HG03565 (cell line): ENCODE measurements at regions not wholly inside any gene's neighbourhood (a gene's known extent, or its start where the extent isn't known, plus 50 kb on each side); places are given as distances from the start of the nearest gene placed in this dataset.

Experiments
- ATAC-seq: cut with Tn5 transposase; IDR thresholded peaks from one replicate; pipeline ENCODE4 v1.9.1; 2021; ENCODE audit warnings: mild to moderate bottlenecking, moderate library complexity; ENCODE audit not compliant: unreplicated experiment

DNA sequence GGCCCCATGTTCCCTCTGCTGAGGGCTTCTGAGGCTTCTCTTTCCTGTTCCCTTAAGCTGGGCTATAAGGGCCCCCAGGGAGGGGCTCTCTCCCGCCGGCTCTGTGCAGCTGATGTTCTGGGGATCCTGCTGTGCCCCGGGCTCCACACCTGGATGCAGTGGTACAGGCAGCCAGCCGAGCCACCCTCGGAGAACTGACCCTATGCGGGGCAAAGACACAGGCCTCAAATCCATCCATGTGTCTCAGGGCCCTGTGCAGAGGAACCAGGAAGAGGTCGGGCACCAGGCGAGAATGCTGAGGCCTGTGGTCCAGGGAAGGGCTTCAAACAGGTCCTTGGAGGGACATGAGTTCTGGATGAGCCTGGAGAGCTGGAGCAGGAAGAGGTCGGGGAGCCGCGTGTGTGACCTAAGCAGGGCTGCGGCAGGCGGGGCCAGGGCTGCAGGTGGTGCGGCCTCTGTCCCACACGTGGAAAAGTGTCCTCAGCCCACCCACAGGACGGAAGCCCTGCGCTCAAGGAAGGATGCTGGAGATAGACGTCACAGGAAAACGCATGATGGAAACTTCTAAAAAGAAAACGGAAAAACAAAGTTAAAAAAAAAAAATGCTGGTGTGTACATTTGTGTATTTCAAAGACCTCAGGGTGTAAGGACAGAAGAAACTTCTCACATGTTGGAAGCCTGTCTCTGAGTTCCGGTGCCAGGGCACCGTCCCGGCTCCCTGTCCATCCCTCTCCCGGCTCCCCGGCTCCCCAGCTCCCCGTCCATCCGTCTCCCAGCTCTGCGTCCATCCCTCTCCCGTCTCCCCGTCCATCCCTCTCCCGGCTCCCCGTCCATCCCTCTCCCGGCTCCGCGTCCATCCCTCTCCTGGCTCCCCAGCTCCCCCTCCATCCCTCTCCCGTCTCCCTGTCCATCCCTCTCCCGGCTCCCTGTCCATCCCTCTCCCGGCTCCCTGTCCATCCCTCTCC lies 1149.2 kb downstream of the BRD1 start:
- ATAC-seq, result no peak

DNA sequence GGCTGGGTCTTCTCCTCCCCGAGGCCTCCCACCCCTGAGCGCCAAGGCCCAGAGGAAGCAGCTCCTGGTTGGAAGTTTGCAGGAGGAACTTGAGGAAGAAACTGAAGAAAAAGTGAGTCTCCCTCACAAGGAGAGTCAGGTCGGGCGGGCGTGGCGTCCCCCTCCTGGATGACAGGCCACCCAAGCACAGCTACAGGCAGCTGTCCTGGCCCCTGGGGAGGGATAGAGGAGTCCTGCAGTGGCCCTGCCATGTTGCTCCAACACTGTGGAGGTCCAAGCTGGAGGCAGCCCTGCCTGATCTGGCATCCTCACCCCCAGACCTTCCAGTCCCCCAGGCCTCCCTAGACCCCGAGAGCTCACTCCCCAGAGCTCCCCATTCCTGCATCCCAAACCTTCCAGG lies 1150.1 kb downstream of the BRD1 start:
- ATAC-seq, result no peak

DNA sequence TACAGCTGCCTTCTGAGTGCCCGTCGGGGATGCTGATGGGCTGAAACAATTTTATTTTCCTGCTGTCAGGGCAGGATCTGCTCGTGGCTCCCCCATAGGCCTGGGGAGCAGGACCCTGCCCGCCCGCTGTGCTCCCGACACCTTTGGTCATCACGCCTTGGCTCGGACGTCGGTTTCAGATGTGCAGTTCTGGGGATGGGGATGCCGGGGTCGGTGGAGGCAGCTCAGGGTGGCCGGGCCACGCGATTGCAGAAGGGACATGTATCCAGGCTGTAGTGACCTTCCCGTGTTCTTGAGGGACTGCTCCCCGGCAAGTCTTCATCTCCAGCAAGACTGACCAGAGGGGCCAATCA lies 1150.5 kb downstream of the BRD1 start:
- no peak for ATAC-seq

DNA sequence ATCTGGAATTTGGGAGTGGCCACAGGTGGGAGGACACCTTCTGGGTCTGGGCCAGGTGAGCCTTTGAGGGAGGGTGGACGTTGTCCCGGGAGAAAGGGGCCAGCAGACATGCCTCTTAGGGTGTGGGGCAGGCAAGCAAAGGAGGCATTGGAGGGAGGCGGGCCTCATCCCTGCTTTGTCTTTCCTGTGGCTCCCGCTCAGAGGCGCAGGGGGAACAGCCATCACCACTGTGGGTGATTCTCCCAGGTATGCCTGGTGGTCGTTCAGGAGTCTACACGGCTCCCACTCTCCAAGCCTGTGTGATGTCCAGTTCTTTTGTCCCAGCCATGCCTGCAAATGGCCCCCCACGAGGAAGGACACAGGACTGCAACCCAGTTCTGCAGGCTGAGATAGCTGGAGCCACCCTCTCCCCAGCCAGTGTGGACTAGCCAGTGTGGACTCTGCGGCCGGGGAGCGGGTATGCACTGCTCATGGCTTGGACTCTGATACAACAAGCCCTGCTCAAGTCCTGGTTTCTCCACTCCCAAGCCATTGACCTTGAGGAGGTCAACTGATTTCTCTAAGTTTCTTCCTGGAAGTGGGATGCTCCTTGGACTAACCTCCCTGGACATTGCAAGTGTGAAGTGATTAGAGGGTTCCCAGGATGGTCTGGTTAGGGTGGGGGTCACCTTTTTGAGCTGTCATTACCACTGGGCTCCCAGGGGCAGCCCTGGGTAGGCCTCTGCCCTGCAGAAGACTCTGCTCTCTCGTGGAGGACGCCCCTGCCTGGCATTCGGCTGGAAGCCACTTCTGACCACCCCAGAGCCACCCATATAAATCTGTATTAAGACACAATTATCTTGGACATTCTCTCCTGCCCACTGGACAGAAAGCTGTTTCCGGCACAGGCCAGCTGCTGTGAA lies 1151.2 kb downstream of the BRD1 start:
- ATAC-seq, result no peak

DNA sequence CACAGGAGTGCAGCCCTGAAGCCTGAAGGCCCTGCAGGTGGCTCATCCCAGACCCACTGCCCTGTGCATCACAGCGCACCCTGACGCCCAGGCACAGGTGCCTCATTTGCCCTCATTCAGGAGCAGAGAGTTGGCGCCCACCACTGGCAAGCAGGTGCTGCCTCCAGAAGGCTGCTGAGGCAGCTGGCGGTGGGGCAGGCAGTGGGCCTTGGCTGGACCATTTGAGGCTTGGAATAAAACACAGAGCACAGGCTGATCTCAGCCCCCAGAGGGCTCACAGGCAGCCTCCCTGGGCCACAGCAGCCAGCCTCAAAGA lies 1151.9 kb downstream of the BRD1 start:
- ATAC-seq, result no peak

DNA sequence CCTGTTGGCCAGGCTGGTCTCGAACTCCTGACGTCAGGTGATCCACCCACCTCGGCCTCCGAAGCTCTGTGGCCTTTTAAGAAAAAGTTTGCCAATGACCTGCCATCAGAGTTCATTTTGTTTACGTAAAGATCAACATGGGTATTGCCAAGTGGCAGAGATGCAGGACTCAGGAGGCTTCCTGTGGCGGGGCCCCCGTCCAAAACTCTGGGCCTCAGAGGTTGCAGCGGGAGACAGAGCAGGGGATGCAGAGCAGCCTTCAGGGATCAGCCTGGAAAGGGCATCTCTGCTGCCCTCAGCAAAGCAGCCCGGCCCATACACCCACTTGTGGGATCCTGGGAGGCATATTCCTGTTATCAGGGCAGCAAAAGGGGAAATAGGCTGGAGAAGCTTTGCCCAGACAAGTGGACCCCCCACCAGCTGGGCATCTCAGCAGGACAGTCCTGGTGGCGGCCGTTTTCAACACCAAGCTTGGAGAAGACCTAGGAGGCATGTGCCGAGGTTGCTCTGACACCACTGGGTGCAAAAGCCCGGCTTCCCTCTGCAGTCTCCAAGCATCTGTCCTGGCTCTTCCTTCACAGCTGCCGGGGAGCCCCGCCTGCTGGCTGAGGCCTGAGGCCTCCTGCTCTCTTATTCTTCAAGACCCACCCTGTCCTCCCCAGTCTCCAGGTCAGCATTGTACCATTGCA lies 1152.4 kb downstream of the BRD1 start:
- no peak for ATAC-seq

DNA sequence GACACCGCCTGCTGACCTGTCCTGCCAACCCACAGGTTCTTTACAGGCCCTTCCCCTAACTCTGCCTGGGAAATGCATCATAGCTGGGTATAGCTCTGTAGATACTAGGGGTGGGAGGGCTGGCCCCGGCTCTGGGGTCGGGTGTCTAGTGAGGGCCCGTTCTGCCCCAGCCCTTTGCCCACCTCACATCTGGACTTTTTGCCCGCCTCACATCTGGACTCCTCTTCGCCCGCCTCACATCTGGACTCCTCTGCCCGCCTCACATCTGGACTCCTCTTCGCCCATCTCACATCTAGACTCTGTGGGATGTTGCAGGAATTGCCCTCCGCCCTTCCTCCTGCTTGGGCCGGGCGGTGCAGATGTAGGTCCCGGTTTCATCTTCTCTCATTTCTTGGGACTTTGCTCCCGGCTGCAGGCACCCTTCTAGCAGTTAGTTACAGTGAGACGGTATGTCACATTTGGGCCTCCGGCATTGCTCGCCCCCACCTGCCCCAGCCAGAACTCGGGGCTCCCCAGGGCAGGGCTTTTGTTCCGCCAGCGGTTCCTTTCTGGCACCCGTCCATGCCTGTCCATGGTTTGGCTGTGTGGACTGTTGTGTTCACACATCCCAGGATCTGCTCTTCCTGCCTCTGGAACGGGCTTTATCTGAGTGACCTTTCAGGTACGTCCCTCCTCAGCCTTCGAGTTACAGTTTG lies 1153.7 kb downstream of the BRD1 start:
- ATAC-seq, result no peak

DNA sequence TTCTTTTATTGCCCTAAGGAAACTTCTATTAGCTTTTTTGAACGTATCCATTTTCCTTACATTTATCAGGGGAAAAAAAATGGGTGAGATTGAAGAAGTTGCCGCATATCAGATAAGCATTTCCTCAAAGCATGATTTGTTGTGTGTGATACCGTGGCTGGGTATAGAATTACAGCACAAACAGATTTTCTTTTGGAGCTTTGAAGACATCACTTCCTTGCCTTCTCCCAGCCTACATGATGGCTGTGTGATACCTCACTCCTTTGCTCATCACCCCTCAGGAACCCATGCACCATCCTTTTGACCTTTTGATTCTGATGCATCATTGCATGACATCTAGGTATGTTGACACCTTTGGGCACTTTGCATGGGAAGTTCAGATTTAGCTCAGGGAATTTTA lies 1155.3 kb downstream of the BRD1 start:
- no peak for ATAC-seq

DNA sequence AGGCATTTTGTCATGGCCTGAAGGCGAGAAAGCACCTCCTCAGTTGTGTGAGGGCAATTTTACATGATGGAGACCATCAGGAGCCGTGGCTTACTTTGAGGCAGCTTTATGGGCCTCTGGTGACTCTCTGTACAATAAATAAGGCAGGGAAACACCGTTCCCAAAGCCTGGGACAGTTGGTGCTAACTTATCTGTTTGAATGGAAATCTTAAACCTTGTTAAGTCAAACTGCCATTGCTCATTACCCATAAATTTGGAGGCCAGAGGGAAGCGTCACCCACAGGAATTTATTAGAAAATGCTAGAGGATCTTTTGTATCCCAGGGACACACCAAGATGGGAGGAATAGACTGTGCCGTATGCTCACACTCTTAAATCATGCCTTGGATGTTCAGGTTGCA lies 1156.9 kb downstream of the BRD1 start:
- no peak for ATAC-seq

DNA sequence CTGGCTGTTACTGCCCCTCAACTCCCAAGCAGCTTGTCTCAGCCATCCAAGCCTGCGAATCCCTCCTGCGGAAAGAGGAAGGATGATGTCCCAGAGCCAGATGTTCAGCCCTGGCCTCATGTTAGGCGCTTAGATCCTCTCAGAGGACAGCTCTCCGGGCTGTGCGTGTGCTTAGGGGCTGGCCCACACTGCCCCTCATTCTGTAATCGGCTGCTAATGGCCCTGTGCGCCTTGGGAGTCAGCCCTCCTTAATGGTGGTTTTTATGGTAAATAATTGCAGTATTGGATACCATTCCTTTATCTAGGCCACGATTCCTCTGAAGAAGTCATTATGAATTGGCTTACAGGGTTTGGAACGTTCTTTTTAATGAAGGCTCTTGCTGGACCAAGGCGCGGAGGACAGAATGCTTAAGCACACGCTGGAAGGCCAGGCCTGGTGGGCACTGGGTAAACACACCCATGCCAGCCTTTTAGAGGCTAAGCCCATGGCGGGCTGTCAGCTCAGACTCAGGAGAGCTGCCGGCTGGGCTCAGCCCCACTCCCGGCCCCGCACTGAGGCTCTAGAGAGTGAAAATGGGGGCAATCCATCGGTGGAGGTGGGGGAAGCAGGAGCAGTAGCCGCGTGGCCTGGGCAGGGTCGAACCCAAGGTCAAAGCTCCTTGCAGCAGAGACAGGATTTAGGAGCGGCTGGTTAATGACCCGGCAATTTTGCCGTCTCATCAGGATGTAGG lies 1157.5 kb downstream of the BRD1 start:
- ATAC-seq, result no peak

DNA sequence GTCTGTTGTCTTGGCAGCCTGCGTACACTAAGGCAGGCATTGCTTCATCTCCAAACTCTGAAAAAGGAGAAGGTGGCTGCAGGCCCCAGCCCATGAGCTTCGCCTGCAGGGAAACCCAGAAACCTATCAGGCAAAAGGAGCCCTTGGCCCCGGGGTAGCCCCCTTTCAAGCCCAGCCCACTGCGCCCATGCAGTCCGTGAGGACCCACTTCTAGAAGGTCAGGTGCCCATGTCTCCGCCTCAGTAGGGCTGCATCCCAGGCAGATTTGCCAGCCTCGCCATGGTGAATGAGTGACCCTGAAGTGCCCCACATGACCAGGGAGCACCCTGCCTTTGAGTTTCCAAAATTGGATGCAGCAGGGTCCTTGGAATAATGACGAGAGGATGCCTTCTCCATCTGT lies 1158.4 kb downstream of the BRD1 start:
- ATAC-seq, result no peak

DNA sequence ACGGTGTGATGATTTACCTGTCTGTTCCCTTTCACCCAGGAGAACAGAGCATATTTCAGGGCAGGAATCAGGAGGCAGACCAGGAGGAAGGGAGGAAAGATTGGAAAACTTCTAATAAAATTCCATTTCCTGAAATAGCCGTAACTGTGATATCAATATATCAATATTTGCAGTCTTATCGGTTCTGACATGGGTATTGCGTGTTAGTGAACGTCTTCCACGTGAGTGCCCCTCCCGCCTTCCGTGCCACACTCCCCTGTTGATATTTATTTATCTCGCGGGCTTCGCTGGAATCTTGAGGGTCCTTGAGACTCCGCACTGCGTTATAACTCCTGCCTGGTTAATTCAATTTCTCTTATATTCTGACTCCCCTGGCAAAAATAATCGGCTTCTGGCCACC lies 1160.4 kb downstream of the BRD1 start:
- ATAC-seq, result no peak

DNA sequence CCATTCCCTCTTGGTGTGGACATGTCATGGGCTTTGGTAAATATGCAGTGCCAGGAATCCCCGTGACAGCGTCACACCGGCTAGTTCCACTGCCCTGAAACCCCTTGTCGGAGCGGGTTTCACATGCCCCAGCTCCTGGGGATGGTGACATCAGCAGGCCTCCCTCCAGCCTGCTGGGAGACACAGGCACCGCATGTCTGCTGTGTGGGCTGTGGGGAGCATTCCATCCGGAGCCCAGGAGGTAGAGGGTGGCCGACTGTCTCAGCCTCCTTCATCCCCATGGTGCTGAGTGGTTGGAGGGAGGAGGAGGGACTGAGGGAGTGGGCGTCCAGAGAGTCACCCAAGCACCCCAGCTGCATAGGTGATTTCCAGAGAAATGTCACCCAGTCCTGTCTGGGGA lies 1161.1 kb downstream of the BRD1 start:
- no peak for ATAC-seq

DNA sequence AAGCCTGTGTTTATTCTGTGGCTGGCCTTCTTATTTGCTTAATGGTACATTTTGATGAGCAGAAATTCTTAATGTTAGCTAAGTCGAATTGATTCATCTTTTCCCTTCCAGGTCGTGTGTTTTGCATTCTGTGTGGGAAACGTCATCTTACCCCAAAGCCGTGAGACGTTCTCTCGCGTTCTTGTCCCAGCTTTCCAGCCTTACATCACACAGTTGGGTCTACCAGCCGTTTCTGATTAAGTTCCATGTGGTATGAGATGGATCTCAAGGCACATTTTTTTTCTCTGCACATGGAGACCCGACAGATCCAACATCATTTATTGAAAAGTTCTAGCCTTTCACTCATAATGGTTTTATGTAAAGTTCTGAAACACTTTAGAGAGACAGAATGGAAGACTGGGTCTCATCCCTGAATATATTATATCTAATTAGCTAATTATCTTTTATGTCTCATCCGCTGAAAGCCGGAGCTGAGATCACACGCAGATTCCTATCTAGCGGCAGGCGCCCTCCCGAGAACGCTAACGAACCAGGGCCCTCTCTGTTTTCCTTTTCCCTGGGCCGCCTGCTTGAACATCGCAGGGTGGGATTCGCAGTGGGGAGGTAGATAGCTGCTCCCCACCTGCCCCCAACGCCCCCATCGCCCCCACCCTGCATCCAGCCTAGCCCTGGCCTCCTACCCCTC lies 1162.2 kb downstream of the BRD1 start:
- ATAC-seq, result no peak

DNA sequence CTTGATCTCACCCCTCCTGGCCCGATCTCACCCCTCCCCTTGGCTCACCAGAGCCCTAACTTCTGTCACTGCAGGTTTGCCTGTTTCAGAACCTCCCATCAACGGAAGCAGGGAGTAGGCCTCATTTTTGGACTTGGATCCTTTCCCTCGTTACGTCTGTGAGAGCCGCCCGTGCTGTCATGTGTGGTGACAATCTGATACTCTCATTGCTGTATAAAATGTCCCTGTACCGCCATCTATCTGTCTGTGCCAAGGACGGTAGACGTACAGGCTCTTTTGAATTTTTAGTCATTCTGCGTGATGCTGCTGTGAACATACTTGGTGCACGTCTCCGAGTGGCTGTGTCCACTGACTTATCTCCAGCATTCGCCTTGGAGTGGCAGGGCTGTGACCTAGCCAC lies 1163.1 kb downstream of the BRD1 start:
- no peak for ATAC-seq

DNA sequence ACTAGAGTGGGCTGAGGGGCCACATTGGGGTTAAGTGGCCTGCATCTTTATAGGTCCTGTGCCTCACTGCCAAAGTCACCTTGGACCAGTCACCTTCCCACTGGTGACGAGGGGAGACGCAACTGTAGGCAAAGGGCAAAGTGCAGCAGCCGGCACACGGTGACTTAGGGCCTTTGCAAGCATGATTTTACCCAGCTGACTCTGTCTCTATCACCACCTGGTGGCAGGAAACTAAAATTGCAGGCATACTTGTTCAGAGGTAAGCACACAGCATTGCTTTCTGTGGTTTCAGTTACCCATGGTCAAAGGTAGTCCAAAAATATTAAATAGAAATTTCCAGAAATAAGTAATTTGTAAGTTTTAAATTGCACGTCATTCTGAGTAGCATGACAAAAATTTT lies 1164.4 kb downstream of the BRD1 start:
- ATAC-seq, result no peak

DNA sequence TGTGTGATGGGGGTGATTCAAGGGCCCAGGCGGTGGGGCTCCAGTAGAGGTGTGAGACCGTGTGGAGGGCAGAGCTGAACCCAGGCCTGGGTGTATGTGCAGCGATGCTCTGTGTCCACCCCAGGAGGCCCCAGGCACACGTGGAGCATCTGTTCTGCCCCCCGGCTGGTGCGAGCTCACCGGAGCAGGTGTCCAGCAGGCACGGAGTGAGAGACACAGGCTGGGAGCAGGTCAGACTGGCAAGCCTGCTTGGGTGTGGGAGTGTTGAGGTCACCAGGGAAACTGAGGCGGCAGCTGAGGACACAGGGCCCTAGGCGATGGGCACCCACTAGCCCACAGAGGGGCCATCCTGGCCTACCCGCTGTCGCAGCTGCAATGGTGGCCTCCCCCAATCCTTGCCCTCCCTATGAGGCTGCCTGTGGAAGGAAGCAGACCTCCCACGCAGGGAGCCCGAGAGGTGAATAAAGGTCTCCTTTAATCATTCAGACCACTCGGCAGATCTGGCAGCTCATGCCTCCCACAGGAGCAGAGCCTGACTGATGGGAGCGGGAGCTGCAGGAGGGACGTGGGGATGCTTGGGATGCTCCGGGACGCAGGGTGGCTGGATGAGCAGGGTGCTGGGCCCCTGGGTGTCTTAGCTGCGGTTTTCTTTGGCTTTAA lies 1165.1 kb downstream of the BRD1 start:
- no peak for ATAC-seq

DNA sequence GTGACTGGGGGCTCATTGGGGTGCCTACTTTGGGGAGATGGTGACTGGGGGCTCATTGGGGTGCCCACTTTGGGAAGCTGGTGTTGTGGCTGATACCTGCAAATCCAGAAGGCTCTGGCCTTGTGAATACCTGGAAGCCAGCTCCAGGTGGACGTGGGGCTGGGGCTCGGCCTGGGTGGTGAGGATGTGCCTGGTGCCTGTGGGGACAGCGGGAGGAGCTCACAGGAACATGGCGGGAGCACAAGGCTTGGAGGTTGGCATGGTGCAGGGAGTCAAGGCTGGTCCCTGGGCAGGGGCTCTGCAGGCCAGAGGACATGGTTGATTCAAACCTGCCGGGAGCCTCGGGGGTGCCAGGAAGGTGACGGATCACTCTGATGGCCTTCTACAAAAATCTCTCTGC lies 1165.7 kb downstream of the BRD1 start:
- no peak for ATAC-seq
